ENCODE measurements at regions not wholly inside any gene's neighbourhood (a gene's known extent, or its start where the extent isn't known, plus 50 kb on each side); places are given as distances from the start of the nearest gene placed in this dataset.

- DNase-seq: no peak
Observed at GRCh38 chr2:180115675-180116074, 108.6 kb upstream of the CWC22 start.

- DNase-seq: no peak
Observed at GRCh38 chr2:180115269-180115668, 108.2 kb upstream of the CWC22 start.

- no peak for DNase-seq
Observed at GRCh38 chr2:180111901-180112300, 104.8 kb upstream of the CWC22 start.

- no peak for DNase-seq
Observed at GRCh38 chr2:180110469-180110868, 103.4 kb upstream of the CWC22 start.

GRCh38 chr2:180101846-180102245 lies 94.7 kb upstream of the CWC22 start:
- DNase-seq: no peak

- no peak for DNase-seq
Observed at GRCh38 chr2:180099308-180099707, 92.2 kb upstream of the CWC22 start.

GRCh38 chr2:180085144-180085543 lies 78.0 kb upstream of the CWC22 start:
- DNase-seq: no peak

GRCh38 chr2:180077295-180077906 lies 70.3 kb upstream of the CWC22 start:
- DNase-seq: no peak

GRCh38 chr2:180075870-180076269 lies 68.8 kb upstream of the CWC22 start:
- DNase-seq: no peak

GRCh38 chr2:180071797-180072196 lies 64.7 kb upstream of the CWC22 start:
- DNase-seq: no peak

GRCh38 chr2:180063494-180064092 lies 56.5 kb upstream of the CWC22 start:
- DNase-seq: no peak

GRCh38 chr2:180062178-180062577 lies 55.1 kb upstream of the CWC22 start:
- DNase-seq: no peak

- DNase-seq: no peak
Observed at GRCh38 chr2:180061546-180061945, 54.4 kb upstream of the CWC22 start.

- DNase-seq: no peak
Observed at GRCh38 chr2:180061085-180061484, 54.0 kb upstream of the CWC22 start.

GRCh38 chr2:180058993-180059392 lies 51.9 kb upstream of the CWC22 start:
- no peak for DNase-seq

- no peak for DNase-seq
Observed at GRCh38 chr2:180057706-180058412, 50.8 kb upstream of the CWC22 start.
